Adrenal gland (tissue), 9 donors: ENCODE measurements at regions not wholly inside any gene's neighbourhood (a gene's known extent, or its start where the extent isn't known, plus 50 kb on each side); places are given as distances from the start of the nearest gene placed in this dataset.

ENCODE experiments used
- DNase-seq, 7 donors: peaks; one replicate each; pipeline ENCODE4 v3.0.0-alpha.2; 2019 to 2020
- H3K27ac ChIP-seq, 5 donors: fragments of 200-600 bp; sonication (generic) in 4 of 5; 1 replicate in 3 of 5; 2 replicates in 2 of 5; pipeline versions ENCODE4 v1.5.1 to v1.8.0; 2016 to 2020; ENCODE audit warnings: mild to moderate bottlenecking in 1 of 5
- H3K27me3 ChIP-seq: fragments of 200-600 bp; 2 replicates; pipeline ENCODE4 v1.8.0; 2021
- H3K36me3 ChIP-seq, 2 donors: fragments of 200-600 bp; replicated peaks in 1 of 2; 1 replicate in 1 of 2; 2 replicates in 1 of 2; pipeline versions ENCODE4 v1.5.1 to v1.8.0; 2018 to 2022
- H3K4me1 ChIP-seq, 2 donors: fragments of 200-600 bp; replicated peaks in 1 of 2; 1 replicate in 1 of 2; 2 replicates in 1 of 2; pipeline versions ENCODE4 v1.5.1 to v1.8.0; 2018 to 2021
- H3K4me3 ChIP-seq, 4 donors: fragments of 200-600 bp; sonication (generic) in 3 of 4; one replicate each; pipeline ENCODE4 v1.5.1; 2016 to 2018
- H3K9me3 ChIP-seq, 3 donors: fragments of 200-600 bp; sonication (generic) in 1 of 3; replicated peaks in 1 of 3; 1 replicate in 2 of 3; 2 replicates in 1 of 3; pipeline versions ENCODE4 v1.5.1 to v1.8.0; 2016 to 2021
- CTCF ChIP-seq, 6 experiments: fragments of 450-650 bp in 4 of 6; fragments of 200-600 bp in 2 of 6; sonication (generic) in 1 of 6; IDR thresholded peaks; 1 replicate in 5 of 6; 2 replicates in 1 of 6; pipeline versions ENCODE4 v1.5.1 to v1.8.0; 2016 to 2021; ENCODE audit warnings: antibody characterized with exemption in 6 of 6, mild to moderate bottlenecking in 2 of 6, moderate library complexity in 1 of 6
- POLR2A ChIP-seq, 2 donors: fragments of 450-650 bp; IDR thresholded peaks; one replicate each; pipeline ENCODE4 v1.6.1; 2017; ENCODE audit warnings: antibody characterized with exemption in 2 of 2, mild to moderate bottlenecking in 2 of 2, moderate library complexity in 1 of 2
- WGBS, 4 donors: extraction: QIAGEN DNeasy Blood & Tissue Kit in 2 of 4; methylation state at CpG; one replicate each; pipeline versions ENCODE4 v1.1.5 to v1.1.7; 2013 to 2017; 5-methylcytosine and 5-hydroxymethylcytosine counted together
- intact Hi-C, 2 donors: fragments of 100-400 bp; cut with DNase I; formaldehyde crosslinking; loops; one replicate each; pipeline versions ENCODE4 v1.14.1 to v1.15.0; 2022 to 2023
- donor health status: healthy with polysubstance abuse.
- donor health status: Bipolar disorder and iron deficiency.
- donor health status: DM: yes; HTN: yes; CAD: no.
- donor health status: DM: no; HTN: no; CAD: no.
- donor health status: DM: no; HTN: no; CAD: no.

DNA sequence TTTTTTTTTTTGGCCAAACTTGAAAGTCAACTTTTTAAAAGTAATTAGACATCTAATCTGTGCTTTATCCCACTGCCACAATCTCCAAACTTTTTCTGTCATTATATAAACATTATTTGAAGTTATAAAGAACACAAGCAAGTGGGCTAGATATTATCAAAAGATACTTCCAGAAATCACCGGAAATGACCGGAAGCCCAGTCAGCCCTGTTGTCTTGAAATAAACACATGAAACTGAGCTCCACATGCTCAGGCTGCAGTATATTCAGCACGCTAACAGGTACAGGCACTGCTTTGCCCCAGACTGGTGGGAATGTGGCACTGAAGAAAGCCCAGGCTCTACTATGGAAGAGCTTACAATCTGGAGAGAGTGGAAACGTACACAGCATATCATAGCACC, 158.9 kb upstream of the PLEKHG7 start:
- Histone ChIP-seq H3K4me1 (peaks cover 0 to 23% of the 10 kb centered on the region in 2 donors), H3K4me3 (no peak overlapping the region), H3K27me3 (no peaks in the 10 kb centered on the region), H3K36me3 (no peaks in the 10 kb centered on the region), H3K9me3 (no peaks in the 10 kb centered on the region), H3K27ac (no peak overlapping the region)
- 71 to 79% (median 74%) methylated on average over 4 of the region's 4 CpGs for WGBS, 4 donors
- no peak for TF ChIP-seq POLR2A (IDR thresholded peaks at IDR 0.05)
- no peak for TF ChIP-seq CTCF (IDR thresholded peaks at IDR 0.05)
- intact Hi-C loops: no loop called here
- DNase-seq: no peak

DNA sequence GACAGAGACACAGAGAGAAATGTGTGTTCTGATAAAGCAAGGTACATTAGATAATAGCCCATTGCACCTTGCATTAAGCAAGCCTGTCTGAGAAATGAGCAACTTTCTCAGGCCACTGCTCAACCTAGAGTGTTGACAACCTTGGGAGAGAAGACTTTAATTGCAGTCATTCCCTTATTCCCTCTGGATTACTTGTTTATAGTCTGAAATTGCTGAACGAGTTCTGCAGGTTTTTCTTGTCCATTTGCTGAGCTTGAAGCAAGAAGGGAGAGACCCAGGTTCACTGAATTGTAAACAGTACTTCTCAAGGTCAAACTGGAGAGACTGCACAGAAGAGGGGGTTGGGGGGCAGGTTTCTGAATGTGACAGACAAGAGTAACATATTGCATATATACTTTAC, 159.4 kb upstream of the PLEKHG7 start:
- TF ChIP-seq CTCF (IDR thresholded peaks at IDR 0.05) (no peak), POLR2A (IDR thresholded peaks at IDR 0.05) (no peak)

GRCh38 chr12:92541731-92542130, 161.1 kb upstream of the PLEKHG7 start:
- H3K4me1 ChIP-seq: peaks cover 0 to 8% of the 10 kb centered on the region in 2 donors
- no peaks in the 10 kb centered on the region for H3K36me3 ChIP-seq
- no peaks in the 10 kb centered on the region for H3K27me3 ChIP-seq
- H3K9me3 ChIP-seq: no peaks in the 10 kb centered on the region
- no peak overlapping the region for H3K27ac ChIP-seq
- 91 to 96% (median 92%) methylated on average over 2 of the region's 2 CpGs for WGBS, 4 donors
- H3K4me3 ChIP-seq: no peak overlapping the region
- no peak for DNase-seq
- intact Hi-C loops: no loop called here
- TF ChIP-seq POLR2A (IDR thresholded peaks at IDR 0.05) (no peak), CTCF (IDR thresholded peaks at IDR 0.05) (no peak)

More for the DNA sequence above, 159.4 kb upstream of the PLEKHG7 start:
- no peak for DNase-seq
- Histone ChIP-seq H3K27me3 (no peaks in the 10 kb centered on the region), H3K4me1 (peaks cover 0 to 23% of the 10 kb centered on the region in 2 donors), H3K4me3 (no peak overlapping the region), H3K36me3 (no peaks in the 10 kb centered on the region), H3K9me3 (no peaks in the 10 kb centered on the region), H3K27ac (no peak overlapping the region)
- 12 to 23% (median 16%) methylated on average over 1 of the region's 1 CpG for WGBS, 4 donors
- intact Hi-C loops: no loop called here

- TF ChIP-seq CTCF (IDR thresholded peaks at IDR 0.05) (no peak), POLR2A (IDR thresholded peaks at IDR 0.05) (no peak)
- Histone ChIP-seq H3K9me3 (no peaks in the 10 kb centered on the region), H3K36me3 (no peaks in the 10 kb centered on the region), H3K4me1 (peaks cover 0 to 8% of the 10 kb centered on the region in 2 donors), H3K4me3 (no peak overlapping the region), H3K27ac (no peak overlapping the region), H3K27me3 (no peaks in the 10 kb centered on the region)
- intact Hi-C loops: no loop called here
- DNase-seq: no peak
- WGBS, 4 donors: 87 to 97% (median 95%) methylated on average over 2 to 3 of the region's 3 CpGs
Observed at GRCh38 chr12:92540782-92541423, 161.9 kb upstream of the PLEKHG7 start.
